Esophagus squamous epithelium (tissue), 5 donors: ENCODE measurements at regions not wholly inside any gene's neighbourhood (a gene's known extent, or its start where the extent isn't known, plus 50 kb on each side); places are given as distances from the start of the nearest gene placed in this dataset.

ENCODE experiments used
- DNase-seq: peaks from one replicate; lab custom pipeline; 2025; lab: John Stamatoyannopoulos, UW
- H3K27ac ChIP-seq, 4 donors: fragments of 200-600 bp; sonication (generic); one replicate each; pipeline ENCODE4 v1.5.1; 2016 to 2019; ENCODE audit warnings: mild to moderate bottlenecking in 1 of 4
- H3K27me3 ChIP-seq, 4 donors: fragments of 200-600 bp; sonication (generic); 1 replicate in 3 of 4; 2 replicates in 1 of 4; pipeline versions ENCODE4 v1.5.1 to v1.6.0; 2017 to 2021; ENCODE audit warnings: antibody characterized with exemption in 1 of 4
- H3K36me3 ChIP-seq, 3 donors: fragments of 200-600 bp; sonication (generic); one replicate each; pipeline ENCODE4 v1.5.1; 2016 to 2019
- H3K4me1 ChIP-seq, 3 donors: fragments of 200-600 bp; sonication (generic); one replicate each; pipeline ENCODE4 v1.5.1; 2017 to 2019
- H3K4me3 ChIP-seq, 4 donors: fragments of 200-600 bp; sonication (generic); 1 replicate in 3 of 4; 2 replicates in 1 of 4; pipeline ENCODE4 v1.5.1; 2016 to 2019; ENCODE audit warnings: mild to moderate bottlenecking in 2 of 4, moderate library complexity in 1 of 4
- H3K9me3 ChIP-seq, 3 donors: fragments of 200-600 bp; sonication (generic); one replicate each; pipeline ENCODE4 v1.5.1; 2016 to 2019
- CTCF ChIP-seq, 6 experiments: fragments of 450-650 bp in 4 of 6; fragments of 200-600 bp in 2 of 6; sonication (generic) in 2 of 6; IDR thresholded peaks; one replicate each; pipeline ENCODE4 v1.5.1; 2016 to 2019; ENCODE audit warnings: antibody characterized with exemption in 6 of 6, mild to moderate bottlenecking in 4 of 6, moderate library complexity in 4 of 6
- POLR2A ChIP-seq, 4 donors: fragments of 450-650 bp; IDR thresholded peaks; one replicate each; pipeline ENCODE4 v1.6.1; 2017; ENCODE audit warnings: antibody characterized with exemption in 4 of 4, mild to moderate bottlenecking in 4 of 4, moderate library complexity in 3 of 4
- WGBS, 2 donors: methylation state at CpG; one replicate each; pipeline ENCODE4 v1.1.5; 2018; 5-methylcytosine and 5-hydroxymethylcytosine counted together
- intact Hi-C: fragments of 100-400 bp; cut with DNase I; formaldehyde crosslinking; loops from one replicate; pipeline ENCODE4 v1.15.0; 2022
- donor health status: DM: yes; HTN: yes; CAD: no.

GRCh38 chr6:145532361-145532760 is 203.0 kb downstream of the EPM2A start:
- Histone ChIP-seq H3K4me1 (no peaks in the 10 kb centered on the region), H3K27me3 (no peaks in the 10 kb centered on the region), H3K27ac (no peak overlapping the region), H3K36me3 (no peaks in the 10 kb centered on the region), H3K9me3 (no peaks in the 10 kb centered on the region), H3K4me3 (no peak overlapping the region)
- WGBS, 2 donors = 17 to 35% methylated on average over 4 of the region's 4 CpGs
- TF ChIP-seq CTCF (IDR thresholded peaks at IDR 0.05) (no peak), POLR2A (IDR thresholded peaks at IDR 0.05) (no peak)
- DNase-seq = no peak
- intact Hi-C loops = no loop called here

- DNase-seq = no peak
- TF ChIP-seq POLR2A (IDR thresholded peaks at IDR 0.05) (no peak), CTCF (IDR thresholded peaks at IDR 0.05) (no peak)
- 79 to 84% methylated on average over 4 of the region's 4 CpGs for whole genome bisulfite sequencing, 2 donors
- H3K27ac ChIP-seq = no peak overlapping the region
- H3K27me3 ChIP-seq = no peaks in the 10 kb centered on the region
- H3K36me3 ChIP-seq = no peaks in the 10 kb centered on the region
- no peak overlapping the region for H3K4me3 ChIP-seq
- intact Hi-C loops = no loop called here
- no peaks in the 10 kb centered on the region for H3K9me3 ChIP-seq
- no peaks in the 10 kb centered on the region for H3K4me1 ChIP-seq
Observed at GRCh38 chr6:145534989-145535388, 200.3 kb downstream of the EPM2A start.

- no peaks in the 10 kb centered on the region for H3K9me3 ChIP-seq
- TF ChIP-seq POLR2A (IDR thresholded peaks at IDR 0.05) = no peak
- no peak for TF ChIP-seq CTCF (IDR thresholded peaks at IDR 0.05)
- no peak overlapping the region for H3K27ac ChIP-seq
- no peaks in the 10 kb centered on the region for H3K27me3 ChIP-seq
- 59 to 71% methylated on average over 1 of the region's 1 CpG for WGBS, 2 donors
- H3K4me1 ChIP-seq = peaks cover 0 to 5% (median 0%) of the 10 kb centered on the region in 3 donors
- intact Hi-C loops = no loop called here
- H3K4me3 ChIP-seq = no peak overlapping the region
- DNase-seq = no peak
- no peaks in the 10 kb centered on the region for H3K36me3 ChIP-seq
Observed at GRCh38 chr6:145538989-145539388, 196.3 kb downstream of the EPM2A start.

GRCh38 chr6:145539831-145540230 is 195.5 kb downstream of the EPM2A start:
- no peaks in the 10 kb centered on the region for H3K27me3 ChIP-seq
- no peak for DNase-seq
- no peaks in the 10 kb centered on the region for H3K9me3 ChIP-seq
- no peaks in the 10 kb centered on the region for H3K36me3 ChIP-seq
- intact Hi-C loops = no loop called here
- WGBS, 2 donors = 57 to 58% methylated on average over 3 of the region's 3 CpGs
- no peak overlapping the region for H3K4me3 ChIP-seq
- H3K4me1 ChIP-seq = peaks cover 0 to 8% (median 0%) of the 10 kb centered on the region in 3 donors
- H3K27ac ChIP-seq = no peak overlapping the region
- no peak for TF ChIP-seq POLR2A (IDR thresholded peaks at IDR 0.05)
- no peak for TF ChIP-seq CTCF (IDR thresholded peaks at IDR 0.05)

GRCh38 chr6:145540741-145541140 is 194.6 kb downstream of the EPM2A start:
- WGBS, 2 donors = 70 to 91% methylated on average over 2 of the region's 2 CpGs

More at GRCh38 chr6:145540741-145541140, 194.6 kb downstream of the EPM2A start:
- no peak for DNase-seq
- TF ChIP-seq CTCF (IDR thresholded peaks at IDR 0.05) (no peak), POLR2A (IDR thresholded peaks at IDR 0.05) (no peak)
- intact Hi-C loops = no loop called here
- Histone ChIP-seq H3K4me1 (peaks cover 0 to 8% (median 0%) of the 10 kb centered on the region in 3 donors), H3K27ac (no peak overlapping the region), H3K4me3 (no peak overlapping the region), H3K27me3 (no peaks in the 10 kb centered on the region), H3K36me3 (no peaks in the 10 kb centered on the region), H3K9me3 (no peaks in the 10 kb centered on the region)
